ENCODE measurements at regions not wholly inside any gene's neighbourhood (a gene's known extent, or its start where the extent isn't known, plus 50 kb on each side); places are given as distances from the start of the nearest gene placed in this dataset.

DNA sequence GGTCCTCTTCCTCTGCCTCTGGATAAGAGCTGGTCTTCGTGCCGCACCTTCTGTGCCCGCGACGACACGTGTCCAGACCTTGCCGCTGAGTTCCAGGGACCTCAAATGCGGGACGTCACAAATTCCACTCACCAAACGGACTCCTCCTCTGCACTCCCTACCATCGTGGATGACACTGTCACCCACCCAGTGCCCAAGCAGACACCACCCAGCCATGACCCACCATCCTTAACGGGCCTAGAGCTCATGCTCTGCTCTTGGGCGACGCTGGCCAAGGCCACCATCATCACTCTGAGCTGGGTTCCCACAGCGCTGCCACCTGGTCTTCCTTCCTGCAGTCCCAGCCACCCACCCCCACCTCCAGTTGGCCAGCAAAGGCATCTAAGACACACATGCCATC is 96.4 kb upstream of the RPL38 start:
- 93% methylated on average over 15 of the region's 15 CpGs for WGBS, 2 donors
- TF ChIP-seq POLR2A (IDR thresholded peaks at IDR 0.05) (no peak), EP300 (IDR thresholded peaks at IDR 0.05) (no peak)
- TF ChIP-seq, protein P1, sequence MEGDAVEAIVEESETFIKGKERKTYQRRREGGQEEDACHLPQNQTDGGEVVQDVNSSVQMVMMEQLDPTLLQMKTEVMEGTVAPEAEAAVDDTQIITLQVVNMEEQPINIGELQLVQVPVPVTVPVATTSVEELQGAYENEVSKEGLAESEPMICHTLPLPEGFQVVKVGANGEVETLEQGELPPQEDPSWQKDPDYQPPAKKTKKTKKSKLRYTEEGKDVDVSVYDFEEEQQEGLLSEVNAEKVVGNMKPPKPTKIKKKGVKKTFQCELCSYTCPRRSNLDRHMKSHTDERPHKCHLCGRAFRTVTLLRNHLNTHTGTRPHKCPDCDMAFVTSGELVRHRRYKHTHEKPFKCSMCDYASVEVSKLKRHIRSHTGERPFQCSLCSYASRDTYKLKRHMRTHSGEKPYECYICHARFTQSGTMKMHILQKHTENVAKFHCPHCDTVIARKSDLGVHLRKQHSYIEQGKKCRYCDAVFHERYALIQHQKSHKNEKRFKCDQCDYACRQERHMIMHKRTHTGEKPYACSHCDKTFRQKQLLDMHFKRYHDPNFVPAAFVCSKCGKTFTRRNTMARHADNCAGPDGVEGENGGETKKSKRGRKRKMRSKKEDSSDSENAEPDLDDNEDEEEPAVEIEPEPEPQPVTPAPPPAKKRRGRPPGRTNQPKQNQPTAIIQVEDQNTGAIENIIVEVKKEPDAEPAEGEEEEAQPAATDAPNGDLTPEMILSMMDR (IDR thresholded peaks at IDR 0.05): no peak
- Histone ChIP-seq H3K9me3 (no peaks in the 10 kb centered on the region), H3K4me1 (no peaks in the 10 kb centered on the region), H3K27me3 (no peaks in the 10 kb centered on the region), H3K4me3 (no peak overlapping the region), H3K36me3 (no peaks in the 10 kb centered on the region), H3K27ac (no peak overlapping the region)
- DNase-seq (ENCODE audit: low spot score in 2 of 2): no peak

DNA sequence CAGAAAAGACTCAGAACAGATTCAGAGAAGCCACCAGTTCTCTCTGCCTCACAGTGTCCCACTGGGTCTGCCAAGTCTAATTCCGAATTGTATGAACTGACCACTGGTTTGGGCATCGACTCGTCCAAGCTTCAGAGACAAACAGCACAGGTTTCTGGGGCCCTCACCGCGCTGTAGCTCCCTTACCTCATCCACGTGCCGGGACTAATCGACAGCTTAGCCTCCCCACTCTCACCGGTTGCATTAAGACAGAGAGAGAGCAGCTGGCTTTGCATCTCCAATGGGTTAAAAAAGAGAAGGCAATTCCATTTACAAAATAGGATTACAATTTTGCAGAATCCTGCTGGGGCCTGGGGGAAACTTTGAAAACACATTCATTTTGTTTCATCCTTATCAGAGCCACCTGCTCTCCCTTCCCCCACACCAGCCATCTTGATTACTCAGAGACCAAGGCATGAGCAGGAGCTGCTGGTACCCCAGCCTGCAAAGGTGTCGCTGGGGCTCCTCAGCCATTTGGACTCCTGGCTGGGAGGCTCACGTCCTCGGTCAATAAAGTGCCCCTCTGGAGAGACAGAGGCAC is 95.3 kb upstream of the RPL38 start:
- no peak for DNase-seq (ENCODE audit: low spot score in 2 of 2)
- no peaks in the 10 kb centered on the region for H3K27me3 ChIP-seq
- no peak overlapping the region for H3K4me3 ChIP-seq
- TF ChIP-seq, protein P1 (IDR thresholded peaks at IDR 0.05): no peak
- TF ChIP-seq EP300 (IDR thresholded peaks at IDR 0.05) (no peak), POLR2A (IDR thresholded peaks at IDR 0.05) (no peak)
- 65 to 67% methylated on average over 12 of the region's 12 CpGs for WGBS, 2 donors
- H3K9me3 ChIP-seq: peaks cover 0 to 2% (median 0%) of the 10 kb centered on the region in 4 donors
- H3K27ac ChIP-seq: no peak overlapping the region
- no peaks in the 10 kb centered on the region for H3K4me1 ChIP-seq
- H3K36me3 ChIP-seq: no peaks in the 10 kb centered on the region

DNA sequence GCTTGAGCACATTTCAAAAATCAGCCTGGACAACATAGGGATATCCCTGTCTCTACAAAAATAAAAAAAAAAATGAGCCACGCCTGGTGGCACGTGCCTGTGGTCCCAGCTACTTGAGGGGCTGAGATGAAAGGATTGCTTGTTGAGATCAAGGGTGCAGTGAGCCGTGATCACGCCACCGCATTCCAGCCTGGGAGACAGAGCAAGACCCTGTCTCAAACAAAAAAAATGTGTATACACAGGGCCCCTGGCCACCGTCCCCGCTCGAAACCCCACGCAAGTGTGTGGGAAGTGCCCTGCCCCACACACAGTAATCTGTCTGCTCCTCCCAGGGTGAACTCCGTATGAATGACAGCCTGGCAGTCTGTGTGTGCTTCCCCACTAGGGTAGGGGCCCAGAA is 93.0 kb upstream of the RPL38 start:
- DNase-seq (ENCODE audit: low spot score in 2 of 2): no peak
- Histone ChIP-seq H3K36me3 (no peaks in the 10 kb centered on the region), H3K4me3 (no peak overlapping the region), H3K4me1 (no peaks in the 10 kb centered on the region), H3K27ac (no peak overlapping the region), H3K9me3 (peaks cover 0 to 5% (median 0%) of the 10 kb centered on the region in 4 donors), H3K27me3 (peaks cover 0 to 14% of the 10 kb centered on the region in 2 donors)
- WGBS, 2 donors: 11 to 27% methylated on average over 10 of the region's 10 CpGs
- TF ChIP-seq, protein P1 (IDR thresholded peaks at IDR 0.05): no peak
- TF ChIP-seq EP300 (IDR thresholded peaks at IDR 0.05) (no peak), POLR2A (IDR thresholded peaks at IDR 0.05) (no peak)

DNA sequence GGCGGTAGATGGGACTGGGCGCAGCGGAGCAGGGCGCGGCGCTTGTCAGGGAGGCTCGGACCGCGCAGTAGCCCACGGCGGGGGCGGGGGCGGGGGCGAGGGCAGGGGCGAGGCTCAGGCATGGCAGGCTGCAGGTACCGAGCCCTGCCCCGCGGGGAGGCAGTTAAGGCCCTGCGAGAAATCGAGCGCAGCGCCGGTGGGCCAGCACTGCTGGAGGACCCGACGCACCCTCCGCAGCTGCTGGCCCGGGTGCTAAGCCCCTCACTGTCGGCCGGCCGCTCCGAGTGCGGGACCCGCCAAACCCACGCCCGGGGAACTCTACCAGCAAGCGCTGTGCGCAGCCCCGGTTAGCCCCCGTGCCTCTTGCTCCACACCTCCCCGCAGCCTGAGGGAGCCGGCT is 90.2 kb upstream of the RPL38 start:
- Histone ChIP-seq H3K4me1 (no peaks in the 10 kb centered on the region), H3K27me3 (peaks cover 0 to 23% of the 10 kb centered on the region in 2 donors), H3K27ac (no peak overlapping the region), H3K36me3 (no peaks in the 10 kb centered on the region), H3K4me3 (no peak overlapping the region), H3K9me3 (peaks cover 0 to 5% (median 0%) of the 10 kb centered on the region in 4 donors)
- TF ChIP-seq POLR2A (IDR thresholded peaks at IDR 0.05) (no peak), EP300 (IDR thresholded peaks at IDR 0.05) (no peak)
- TF ChIP-seq, protein P1 (IDR thresholded peaks at IDR 0.05): no peak
- no peak for DNase-seq (ENCODE audit: low spot score in 2 of 2)
- 95 to 97% methylated on average over 23 to 34 of the region's 41 CpGs for WGBS, 2 donors

DNA sequence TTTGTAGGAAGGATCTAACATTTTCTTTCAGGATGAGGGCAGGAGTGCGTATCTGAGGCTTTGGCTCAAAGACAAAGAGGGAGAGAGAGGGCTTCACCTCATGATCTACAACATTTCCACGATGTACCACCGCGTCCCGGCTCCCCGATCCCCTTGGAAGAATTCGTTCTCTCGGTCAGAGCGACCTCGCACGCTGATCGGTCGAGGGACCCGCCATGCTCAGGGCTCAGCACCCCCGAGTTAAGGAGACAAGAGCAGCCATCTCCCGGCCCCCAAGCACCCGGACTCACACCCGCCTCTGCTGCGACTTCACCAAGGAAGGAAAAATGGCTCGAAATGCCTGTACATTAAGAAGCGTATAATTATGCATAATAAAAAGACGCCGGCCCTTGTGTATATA is 89.5 kb upstream of the RPL38 start:
- TF ChIP-seq EP300 (IDR thresholded peaks at IDR 0.05): no peak
- no peak for TF ChIP-seq POLR2A (IDR thresholded peaks at IDR 0.05)
- TF ChIP-seq, protein P1 (IDR thresholded peaks at IDR 0.05): no peak
- H3K27me3 ChIP-seq: peaks cover 0 to 27% of the 10 kb centered on the region in 2 donors
- no peak overlapping the region for H3K4me3 ChIP-seq
- no peaks in the 10 kb centered on the region for H3K4me1 ChIP-seq
- 67 to 74% methylated on average over 23 of the region's 23 CpGs for WGBS, 2 donors
- peaks cover 0 to 5% (median 0%) of the 10 kb centered on the region in 4 donors for H3K9me3 ChIP-seq
- no peak overlapping the region for H3K27ac ChIP-seq
- no peaks in the 10 kb centered on the region for H3K36me3 ChIP-seq
- DNase-seq (ENCODE audit: low spot score in 2 of 2): no peak

Measured in tibial nerve (tissue), 4 donors.